Osteocyte (in vitro differentiated cells): ENCODE measurements at regions not wholly inside any gene's neighbourhood (a gene's known extent, or its start where the extent isn't known, plus 50 kb on each side); places are given as distances from the start of the nearest gene placed in this dataset.

Source experiments
- DNase-seq: peaks from one replicate; pipeline ENCODE4 v3.0.0; 2021; ENCODE audit warnings: mixed read lengths; ENCODE audit not compliant: unreplicated experiment; ENCODE audit errors: extremely low spot score
- H3K27ac Mint-ChIP-seq: one replicate; pipeline ENCODE4 v1.8.0; 2021; ENCODE audit warnings: mild to moderate bottlenecking, mixed read lengths; ENCODE audit not compliant: unreplicated experiment
- H3K27me3 Mint-ChIP-seq: one replicate; pipeline ENCODE4 v1.8.0; 2021; ENCODE audit warnings: mixed read lengths; ENCODE audit not compliant: unreplicated experiment
- H3K36me3 Mint-ChIP-seq: one replicate; pipeline ENCODE4 v1.8.0; 2021; ENCODE audit warnings: mixed read lengths; ENCODE audit not compliant: unreplicated experiment
- H3K4me1 Mint-ChIP-seq: one replicate; pipeline ENCODE4 v1.8.0; 2021; ENCODE audit warnings: mixed read lengths; ENCODE audit not compliant: unreplicated experiment
- H3K4me3 Mint-ChIP-seq: one replicate; pipeline ENCODE4 v1.8.0; 2021; ENCODE audit warnings: mild to moderate bottlenecking, moderate library complexity, mixed read lengths; ENCODE audit not compliant: unreplicated experiment
- H3K9me3 Mint-ChIP-seq: one replicate; pipeline ENCODE4 v1.8.0; 2021; ENCODE audit warnings: mixed read lengths; ENCODE audit not compliant: unreplicated experiment
- TF ChIP-seq, protein P1 (sequence below): fragments of 200-600 bp; sonication (generic); IDR thresholded peaks from 2 replicates; pipeline ENCODE4 v1.5.0; 2021; ENCODE audit warnings: antibody characterized with exemption, mild to moderate bottlenecking, moderate library complexity

- no peak overlapping the region for H3K27ac Mint-ChIP-seq
- H3K9me3 Mint-ChIP-seq: no peaks in the 10 kb centered on the region
- no peak for DNase-seq
- no peaks in the 10 kb centered on the region for H3K36me3 Mint-ChIP-seq
- TF ChIP-seq, protein P1, sequence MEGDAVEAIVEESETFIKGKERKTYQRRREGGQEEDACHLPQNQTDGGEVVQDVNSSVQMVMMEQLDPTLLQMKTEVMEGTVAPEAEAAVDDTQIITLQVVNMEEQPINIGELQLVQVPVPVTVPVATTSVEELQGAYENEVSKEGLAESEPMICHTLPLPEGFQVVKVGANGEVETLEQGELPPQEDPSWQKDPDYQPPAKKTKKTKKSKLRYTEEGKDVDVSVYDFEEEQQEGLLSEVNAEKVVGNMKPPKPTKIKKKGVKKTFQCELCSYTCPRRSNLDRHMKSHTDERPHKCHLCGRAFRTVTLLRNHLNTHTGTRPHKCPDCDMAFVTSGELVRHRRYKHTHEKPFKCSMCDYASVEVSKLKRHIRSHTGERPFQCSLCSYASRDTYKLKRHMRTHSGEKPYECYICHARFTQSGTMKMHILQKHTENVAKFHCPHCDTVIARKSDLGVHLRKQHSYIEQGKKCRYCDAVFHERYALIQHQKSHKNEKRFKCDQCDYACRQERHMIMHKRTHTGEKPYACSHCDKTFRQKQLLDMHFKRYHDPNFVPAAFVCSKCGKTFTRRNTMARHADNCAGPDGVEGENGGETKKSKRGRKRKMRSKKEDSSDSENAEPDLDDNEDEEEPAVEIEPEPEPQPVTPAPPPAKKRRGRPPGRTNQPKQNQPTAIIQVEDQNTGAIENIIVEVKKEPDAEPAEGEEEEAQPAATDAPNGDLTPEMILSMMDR: no peak
- no peak overlapping the region for H3K4me3 Mint-ChIP-seq
- peaks cover 7% of the 10 kb centered on the region for H3K27me3 Mint-ChIP-seq
- no peaks in the 10 kb centered on the region for H3K4me1 Mint-ChIP-seq
Measured at GRCh38 chr1:200263203-200263602, 146.6 kb downstream of the ZNF281 start.

DNA sequence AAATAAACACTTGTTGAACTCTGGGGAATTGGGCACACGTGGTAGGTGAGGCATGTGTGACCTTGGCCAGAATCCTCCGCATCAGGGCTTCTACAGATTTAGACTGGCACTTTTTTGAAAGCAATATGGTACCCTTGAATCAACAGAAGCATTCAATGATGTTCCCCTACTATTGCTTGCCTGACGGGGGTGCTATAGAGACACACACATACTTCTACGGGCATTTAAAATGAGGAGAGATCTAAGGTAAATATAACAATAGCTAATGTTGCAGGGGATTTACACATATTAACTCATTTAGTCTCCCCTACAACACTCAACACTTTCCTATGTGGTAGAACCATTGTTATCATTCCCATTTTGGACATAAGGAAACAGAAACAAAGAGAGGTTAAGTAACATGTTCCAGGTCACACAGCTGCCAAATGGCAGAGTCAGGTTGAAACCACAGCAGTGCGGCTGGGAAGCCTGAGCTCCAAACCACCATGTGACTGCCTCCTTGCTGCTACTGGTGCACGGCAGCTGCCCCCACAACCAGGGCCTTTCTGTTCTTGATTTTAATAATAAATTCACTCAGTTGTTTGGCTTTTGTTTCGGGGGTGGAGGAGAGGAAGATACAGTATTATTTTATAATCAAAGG is 147.4 kb downstream of the ZNF281 start:
- H3K9me3 Mint-ChIP-seq: no peaks in the 10 kb centered on the region
- TF ChIP-seq, protein P1: no peak
- H3K36me3 Mint-ChIP-seq: no peaks in the 10 kb centered on the region
- no peak overlapping the region for H3K27ac Mint-ChIP-seq
- DNase-seq: no peak
- no peak overlapping the region for H3K4me3 Mint-ChIP-seq
- H3K27me3 Mint-ChIP-seq: peaks cover 7% of the 10 kb centered on the region
- no peaks in the 10 kb centered on the region for H3K4me1 Mint-ChIP-seq

DNA sequence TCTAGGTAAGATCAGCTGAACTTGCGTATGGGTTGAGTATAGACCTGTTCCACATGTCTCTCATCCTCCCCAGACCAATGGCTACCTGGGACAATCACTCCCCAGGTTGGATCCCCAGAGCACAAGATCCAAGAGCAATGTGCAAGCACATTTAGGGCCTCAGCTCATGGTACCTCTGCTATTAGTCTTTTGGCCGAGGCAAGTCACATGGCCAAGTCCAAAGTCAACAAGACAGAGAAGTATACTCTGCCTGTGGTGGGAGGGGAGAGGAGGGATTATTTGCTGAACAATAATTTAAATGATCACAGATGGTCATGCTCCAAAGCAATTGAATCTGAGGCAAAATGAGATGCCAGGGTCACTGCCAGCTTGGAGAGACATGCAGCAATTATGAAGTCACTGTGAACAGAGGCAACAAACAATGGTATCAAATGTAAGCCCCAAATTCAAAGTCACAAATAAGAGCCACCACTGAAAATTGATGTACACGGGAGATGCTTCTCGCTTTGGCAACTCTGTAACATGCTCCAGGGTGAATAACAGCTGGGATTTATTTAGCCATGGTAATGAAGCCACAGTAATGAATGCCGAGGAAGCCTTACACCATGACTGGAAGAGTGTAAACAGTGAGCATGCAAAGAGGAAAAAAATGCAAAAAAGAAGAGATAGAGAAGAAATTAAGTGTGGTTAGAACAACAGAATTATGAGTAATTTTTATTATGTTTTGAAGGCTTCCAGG is 149.1 kb downstream of the ZNF281 start:
- TF ChIP-seq, protein P1: no peak
- H3K36me3 Mint-ChIP-seq: no peaks in the 10 kb centered on the region
- DNase-seq: no peak
- H3K4me3 Mint-ChIP-seq: no peak overlapping the region
- no peak overlapping the region for H3K27ac Mint-ChIP-seq
- no peaks in the 10 kb centered on the region for H3K4me1 Mint-ChIP-seq
- H3K9me3 Mint-ChIP-seq: no peaks in the 10 kb centered on the region
- H3K27me3 Mint-ChIP-seq: peaks cover 11% of the 10 kb centered on the region

GRCh38 chr1:200258447-200259375 is 151.1 kb downstream of the ZNF281 start:
- Mint-ChIP-seq H3K9me3 (no peaks in the 10 kb centered on the region), H3K27me3 (peaks cover 5% of the 10 kb centered on the region), H3K36me3 (no peaks in the 10 kb centered on the region), H3K4me3 (no peak overlapping the region), H3K27ac (no peak overlapping the region), H3K4me1 (no peaks in the 10 kb centered on the region)
- DNase-seq: no peak
- TF ChIP-seq, protein P1: peak; percentile 61
